ENCODE measurements at regions not wholly inside any gene's neighbourhood (a gene's known extent, or its start where the extent isn't known, plus 50 kb on each side); places are given as distances from the start of the nearest gene placed in this dataset.

GRCh38 chr2:240325016-240326007 lies 110.2 kb upstream of the GPC1 start:
- no peak for ATAC-seq
- no peak overlapping the region for H3K4me3 Mint-ChIP-seq

DNA sequence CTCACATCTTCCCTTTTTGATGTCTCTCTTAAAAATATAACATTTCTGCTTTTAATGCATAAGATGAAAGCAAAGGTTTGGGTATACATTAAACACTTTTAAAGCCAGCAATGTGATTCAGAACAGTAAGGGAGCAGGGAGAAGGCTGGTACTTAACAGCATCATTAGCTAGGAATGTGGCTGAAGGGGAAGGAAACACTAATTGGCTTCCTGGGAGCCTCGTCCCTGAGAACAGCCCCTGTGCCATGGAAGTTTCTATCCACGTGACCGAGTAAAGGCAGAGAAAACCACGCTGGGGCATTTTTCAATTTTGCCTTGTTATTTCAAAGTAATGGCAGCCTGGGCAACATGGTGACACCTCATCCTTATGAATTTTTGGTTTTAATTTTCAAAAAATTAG lies 109.2 kb upstream of the GPC1 start:
- Mint-ChIP-seq H3K4me1 (ENCODE audit: low read depth in 2 of 2) (no peaks in the 10 kb centered on the region), H3K27me3 (peaks cover 5 to 8% of the 10 kb centered on the region in 2 donors), H3K36me3 (no peaks in the 10 kb centered on the region), H3K9me3 (no peaks in the 10 kb centered on the region), H3K4me3 (no peak overlapping the region), H3K27ac (no peak overlapping the region)
- DNase-seq (ENCODE audit: low spot score) (no peak), ATAC-seq (no peak)

More at GRCh38 chr2:240325016-240326007, 110.2 kb upstream of the GPC1 start:
- H3K27me3 Mint-ChIP-seq, result peaks cover under 1 to 8% of the 10 kb centered on the region in 2 donors
- H3K4me1 Mint-ChIP-seq (ENCODE audit: low read depth in 2 of 2), result no peaks in the 10 kb centered on the region
- H3K27ac Mint-ChIP-seq, result no peak overlapping the region
- no peaks in the 10 kb centered on the region for H3K9me3 Mint-ChIP-seq
- no peak for DNase-seq (ENCODE audit: low spot score)
- H3K36me3 Mint-ChIP-seq, result no peaks in the 10 kb centered on the region

GRCh38 chr2:240326886-240327285 lies 108.6 kb upstream of the GPC1 start:
- ATAC-seq, result no peak
- Mint-ChIP-seq H3K36me3 (no peaks in the 10 kb centered on the region), H3K27ac (no peak overlapping the region), H3K4me3 (no peak overlapping the region), H3K9me3 (peaks cover under 1% of the 10 kb centered on the region), H3K27me3 (peaks cover 8 to 11% of the 10 kb centered on the region in 2 donors), H3K4me1 (ENCODE audit: low read depth in 2 of 2) (no peaks in the 10 kb centered on the region)
- DNase-seq (ENCODE audit: low spot score), result no peak

GRCh38 chr2:240327566-240327965 lies 107.9 kb upstream of the GPC1 start:
- ATAC-seq (no peak), DNase-seq (ENCODE audit: low spot score) (no peak)
- Mint-ChIP-seq H3K36me3 (no peaks in the 10 kb centered on the region), H3K27ac (no peak overlapping the region), H3K4me3 (no peak overlapping the region), H3K9me3 (peaks cover 3% of the 10 kb centered on the region), H3K4me1 (ENCODE audit: low read depth in 2 of 2) (no peaks in the 10 kb centered on the region), H3K27me3 (peaks cover 14 to 18% of the 10 kb centered on the region in 2 donors)

DNA sequence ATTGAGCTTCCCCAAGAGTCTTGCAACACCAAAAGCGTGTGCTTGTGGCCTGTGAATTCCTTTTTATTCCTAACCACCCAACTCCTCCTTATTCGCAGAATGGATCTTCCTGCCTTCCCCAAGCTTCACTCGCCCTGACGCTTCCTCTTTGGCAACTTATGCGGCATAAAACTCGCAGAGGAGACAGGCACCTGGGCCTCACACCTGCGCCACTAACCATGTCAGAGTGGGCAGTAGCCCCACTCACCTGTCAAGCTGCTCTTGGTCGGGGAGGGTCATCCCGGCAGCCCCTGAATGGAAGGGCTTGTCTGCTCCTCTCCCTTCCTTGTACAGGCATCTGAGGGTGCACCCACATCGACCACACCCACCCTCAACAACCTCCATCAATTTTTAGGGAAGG lies 106.9 kb upstream of the GPC1 start:
- H3K4me1 Mint-ChIP-seq (ENCODE audit: low read depth in 2 of 2), result no peaks in the 10 kb centered on the region
- no peaks in the 10 kb centered on the region for H3K36me3 Mint-ChIP-seq
- H3K27me3 Mint-ChIP-seq, result peaks cover 18 to 24% of the 10 kb centered on the region in 2 donors
- no peak overlapping the region for H3K27ac Mint-ChIP-seq
- ATAC-seq (no peak), DNase-seq (ENCODE audit: low spot score) (no peak)
- no peak overlapping the region for H3K4me3 Mint-ChIP-seq
- peaks cover 3% of the 10 kb centered on the region for H3K9me3 Mint-ChIP-seq

DNA sequence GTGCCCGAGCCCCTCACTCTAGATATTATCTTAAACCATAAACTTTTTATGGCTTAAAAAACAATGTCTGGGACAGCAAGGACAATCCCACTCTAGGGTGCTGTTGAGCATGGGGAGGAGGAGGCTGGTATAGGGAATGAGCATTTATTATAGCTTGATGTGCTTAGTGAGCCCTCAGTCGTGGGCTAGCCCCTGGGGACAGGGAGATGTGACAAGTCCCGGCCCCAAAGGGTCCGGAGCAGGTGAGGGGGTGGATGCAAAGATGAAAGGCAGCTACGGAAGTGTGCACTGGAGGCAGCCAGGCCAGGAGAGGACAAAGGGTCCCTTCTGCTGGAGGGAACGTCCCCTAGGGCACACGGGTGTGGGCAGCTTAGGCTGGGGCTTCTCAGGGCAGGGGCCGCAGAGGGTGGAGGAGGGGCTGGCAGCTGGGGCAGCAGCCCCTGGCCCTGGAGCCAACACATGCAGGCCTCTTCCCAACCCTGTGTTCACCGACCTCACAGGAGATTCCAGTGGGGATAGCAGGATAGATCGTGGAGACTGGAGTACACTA lies 106.3 kb upstream of the GPC1 start:
- Mint-ChIP-seq H3K27me3 (peaks cover 18 to 24% of the 10 kb centered on the region in 2 donors), H3K36me3 (no peaks in the 10 kb centered on the region), H3K9me3 (peaks cover 3% of the 10 kb centered on the region), H3K4me3 (no peak overlapping the region), H3K4me1 (ENCODE audit: low read depth in 2 of 2) (no peaks in the 10 kb centered on the region), H3K27ac (no peak overlapping the region)
- ATAC-seq, result peak; percentile 17 to 25
- DNase-seq (ENCODE audit: low spot score), result no peak

GRCh38 chr2:240329778-240330177 lies 105.7 kb upstream of the GPC1 start:
- H3K4me3 Mint-ChIP-seq, result no peak overlapping the region
- peaks cover 3% of the 10 kb centered on the region for H3K9me3 Mint-ChIP-seq
- ATAC-seq, result peak in 1 of 2 donors; percentile 38
- no peaks in the 10 kb centered on the region for H3K36me3 Mint-ChIP-seq
- H3K27me3 Mint-ChIP-seq, result peaks cover 18 to 24% of the 10 kb centered on the region in 2 donors
- no peak for DNase-seq (ENCODE audit: low spot score)
- no peaks in the 10 kb centered on the region for H3K4me1 Mint-ChIP-seq (ENCODE audit: low read depth in 2 of 2)
- no peak overlapping the region for H3K27ac Mint-ChIP-seq

DNA sequence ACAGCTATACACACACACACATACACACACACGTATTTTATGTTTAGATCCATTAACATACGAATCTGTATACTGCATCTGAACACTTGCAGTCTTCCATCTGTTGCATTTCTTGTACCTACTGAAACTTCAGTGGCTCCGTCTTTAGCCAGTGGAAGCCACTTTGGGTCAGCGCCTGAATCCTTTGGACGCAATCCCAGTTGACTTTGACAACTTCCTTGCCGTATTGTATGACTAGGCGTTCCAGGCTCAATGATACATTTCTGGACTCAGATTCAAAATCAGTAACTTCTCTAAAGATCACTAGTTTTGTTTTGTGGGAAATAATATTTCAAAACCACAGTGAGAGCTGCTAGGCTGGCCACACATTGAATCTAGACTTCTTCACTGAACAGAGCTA lies 101.5 kb upstream of the GPC1 start:
- Mint-ChIP-seq H3K36me3 (no peaks in the 10 kb centered on the region), H3K4me3 (no peak overlapping the region), H3K4me1 (ENCODE audit: low read depth in 2 of 2) (no peaks in the 10 kb centered on the region), H3K9me3 (peaks cover 3% of the 10 kb centered on the region), H3K27me3 (peaks cover 32 to 40% of the 10 kb centered on the region in 2 donors), H3K27ac (no peak overlapping the region)
- ATAC-seq, result no peak
- no peak for DNase-seq (ENCODE audit: low spot score)

DNA sequence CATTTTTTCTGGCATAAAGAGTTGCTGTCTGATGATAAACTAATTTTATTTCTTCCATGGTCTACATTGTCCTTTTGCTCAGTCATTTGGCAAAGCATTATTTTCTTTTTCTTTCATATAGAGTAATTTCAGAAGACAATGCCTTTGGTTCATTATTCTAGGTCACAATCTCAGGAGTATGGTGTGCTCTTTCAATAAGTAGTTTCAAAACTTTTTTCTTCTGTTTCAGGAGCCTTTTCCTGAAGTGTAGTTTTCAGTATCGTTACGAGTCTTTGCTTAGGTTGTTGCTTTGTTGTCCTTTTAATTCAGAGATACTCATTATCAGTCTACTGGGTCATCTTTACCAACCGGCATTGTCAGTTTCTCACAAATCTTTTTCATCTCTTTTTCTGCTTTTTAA lies 100.4 kb upstream of the GPC1 start:
- DNase-seq (ENCODE audit: low spot score), result no peak
- H3K4me3 Mint-ChIP-seq, result no peak overlapping the region
- peaks cover 34 to 37% of the 10 kb centered on the region in 2 donors for H3K27me3 Mint-ChIP-seq
- ATAC-seq, result no peak
- H3K4me1 Mint-ChIP-seq (ENCODE audit: low read depth in 2 of 2), result no peaks in the 10 kb centered on the region
- peaks cover 3% of the 10 kb centered on the region for H3K9me3 Mint-ChIP-seq
- H3K27ac Mint-ChIP-seq, result no peak overlapping the region
- H3K36me3 Mint-ChIP-seq, result no peaks in the 10 kb centered on the region

DNA sequence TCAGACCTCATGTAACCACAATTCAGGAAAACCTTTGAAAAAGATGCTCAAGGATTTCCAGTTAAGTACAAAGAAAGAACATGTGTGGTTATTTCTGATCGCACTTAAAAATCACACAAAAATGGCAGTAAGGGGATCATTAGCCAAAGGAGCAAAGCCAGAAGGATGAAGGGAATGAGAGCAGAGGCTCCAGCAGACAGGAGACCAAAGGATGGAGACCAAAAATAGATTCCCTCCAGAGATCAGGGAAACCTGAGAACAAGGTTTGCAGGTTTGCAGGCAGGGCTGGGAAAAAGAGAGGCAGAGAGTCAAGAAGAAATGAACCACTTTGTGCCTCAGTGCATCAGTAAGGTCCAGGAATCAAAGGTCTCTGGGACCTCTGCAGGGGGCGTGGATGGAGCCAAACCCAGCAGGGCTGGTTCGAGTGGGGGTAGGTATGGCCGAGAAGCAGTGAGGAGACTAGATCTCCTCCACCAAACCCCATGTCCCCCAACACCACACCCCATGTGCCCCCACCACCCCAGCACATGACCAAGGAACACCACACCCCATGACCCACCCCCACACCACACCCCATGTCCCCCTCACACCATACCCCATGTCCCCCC lies 98.5 kb upstream of the GPC1 start:
- DNase-seq (ENCODE audit: low spot score), result no peak
- no peak overlapping the region for H3K4me3 Mint-ChIP-seq

DNA sequence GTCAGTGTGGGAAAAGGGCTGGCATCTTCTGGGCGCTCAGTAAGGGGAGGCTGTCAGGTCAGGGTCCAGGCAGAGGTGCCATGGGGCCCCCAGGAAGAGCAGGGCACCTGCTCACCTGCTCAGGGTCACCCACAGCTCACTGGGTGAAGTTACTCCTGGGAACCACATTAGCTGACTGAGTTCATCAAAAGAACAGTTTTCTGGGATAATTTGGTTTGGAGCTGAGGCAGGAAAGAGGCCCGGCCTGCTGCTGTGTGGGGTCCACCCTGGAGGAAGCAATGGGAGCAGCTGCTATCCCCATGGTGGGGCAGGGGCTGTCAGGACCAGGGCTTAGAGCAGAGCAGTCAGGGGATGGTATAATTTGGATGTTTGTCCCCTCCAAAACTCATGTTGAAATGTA lies 97.2 kb upstream of the GPC1 start:
- DNase-seq (ENCODE audit: low spot score), result no peak
- Mint-ChIP-seq H3K4me3 (no peak overlapping the region), H3K27ac (no peak overlapping the region), H3K36me3 (no peaks in the 10 kb centered on the region), H3K4me1 (ENCODE audit: low read depth in 2 of 2) (no peaks in the 10 kb centered on the region), H3K9me3 (no peaks in the 10 kb centered on the region), H3K27me3 (peaks cover 16 to 21% of the 10 kb centered on the region in 2 donors)
- ATAC-seq, result no peak

More for the DNA sequence above, 98.5 kb upstream of the GPC1 start:
- no peak for ATAC-seq
- Mint-ChIP-seq H3K27ac (no peak overlapping the region), H3K27me3 (peaks cover 25 to 34% of the 10 kb centered on the region in 2 donors), H3K36me3 (no peaks in the 10 kb centered on the region), H3K4me1 (ENCODE audit: low read depth in 2 of 2) (no peaks in the 10 kb centered on the region), H3K9me3 (peaks cover 2% of the 10 kb centered on the region)

DNA sequence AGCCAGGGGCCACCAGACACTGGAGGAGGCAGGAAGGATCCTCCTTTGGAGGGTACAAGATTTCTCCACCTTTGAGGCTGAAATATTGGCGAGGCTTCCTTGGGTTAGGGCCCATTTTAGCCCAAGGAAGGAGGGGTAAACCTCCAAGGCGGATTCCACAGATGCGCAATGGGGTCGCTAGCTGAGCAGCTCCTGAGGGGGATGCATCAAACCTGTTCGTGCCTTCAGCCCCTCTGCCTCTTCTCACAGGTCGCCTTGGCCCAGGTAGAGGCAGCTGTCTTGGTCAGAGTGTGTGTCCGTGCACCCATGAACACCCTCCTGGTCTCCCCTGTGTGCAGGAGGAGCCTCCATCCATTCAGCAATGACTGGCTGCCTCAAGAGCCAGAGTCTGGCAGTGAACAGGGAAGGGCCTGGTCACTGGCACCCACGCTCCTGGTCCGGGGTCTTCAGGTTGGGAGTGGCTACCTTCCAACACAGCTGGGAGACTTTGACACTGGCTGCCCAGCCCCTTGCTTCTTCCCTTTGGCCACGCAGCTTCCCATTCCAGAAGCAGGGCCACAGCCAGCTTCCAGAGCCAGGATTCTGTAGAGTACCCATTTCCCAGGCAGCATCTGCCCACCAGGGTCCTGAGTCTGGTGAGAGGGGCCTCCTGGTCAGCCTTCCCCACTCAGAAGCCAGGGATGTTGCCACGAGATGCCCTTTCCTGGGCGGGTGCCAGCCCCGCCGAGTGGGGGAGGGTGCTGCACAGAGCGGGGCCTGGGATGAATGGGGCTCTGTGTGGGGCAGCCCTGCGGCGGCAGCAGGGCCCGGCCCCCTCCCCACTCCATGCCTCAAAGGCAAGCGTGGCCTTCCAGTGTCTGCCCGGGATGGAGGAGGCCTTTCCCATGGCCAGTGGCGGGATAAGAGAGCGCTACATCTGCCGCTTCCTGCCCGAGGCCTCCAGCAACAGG lies 95.8 kb upstream of the GPC1 start:
- DNase-seq (ENCODE audit: low spot score), result no peak
- H3K27me3 Mint-ChIP-seq, result peaks cover 16 to 21% of the 10 kb centered on the region in 2 donors
- H3K4me3 Mint-ChIP-seq, result no peak overlapping the region
- no peak overlapping the region for H3K27ac Mint-ChIP-seq
- no peaks in the 10 kb centered on the region for H3K36me3 Mint-ChIP-seq
- peak; percentile 5 to 33 for ATAC-seq
- H3K9me3 Mint-ChIP-seq, result no peaks in the 10 kb centered on the region
- H3K4me1 Mint-ChIP-seq (ENCODE audit: low read depth in 2 of 2), result no peaks in the 10 kb centered on the region

- Mint-ChIP-seq H3K4me3 (no peak overlapping the region), H3K4me1 (ENCODE audit: low read depth in 2 of 2) (no peaks in the 10 kb centered on the region), H3K27me3 (peaks cover 16 to 21% of the 10 kb centered on the region in 2 donors), H3K27ac (no peak overlapping the region), H3K36me3 (no peaks in the 10 kb centered on the region), H3K9me3 (no peaks in the 10 kb centered on the region)
- no peak for DNase-seq (ENCODE audit: low spot score)
- ATAC-seq, result no peak
These were observed 95.1 kb upstream of the GPC1 start for GRCh38 chr2:240340361-240340761.
